DOHH2 (cell line): ENCODE measurements at regions not wholly inside any gene's neighbourhood (a gene's known extent, or its start where the extent isn't known, plus 50 kb on each side); places are given as distances from the start of the nearest gene placed in this dataset.

Source experiments
- EZH2phosphoT487 ChIP-seq: fragments of 200-600 bp; sonication (generic); IDR thresholded peaks from 2 replicates; pipeline ENCODE4 v1.6.1; 2017; ENCODE audit warnings: borderline replicate concordance, mild to moderate bottlenecking, antibody characterized with exemption, low read length, moderate library complexity, mixed read lengths
- TF ChIP-seq, protein P1 (sequence below): fragments of 200-600 bp; sonication (generic); IDR thresholded peaks from one replicate; pipeline ENCODE4 v1.5.1; 2014; ENCODE audit warnings: antibody characterized with exemption, mild to moderate bottlenecking, low read depth, low read length; ENCODE audit not compliant: poor library complexity, severe bottlenecking

DNA sequence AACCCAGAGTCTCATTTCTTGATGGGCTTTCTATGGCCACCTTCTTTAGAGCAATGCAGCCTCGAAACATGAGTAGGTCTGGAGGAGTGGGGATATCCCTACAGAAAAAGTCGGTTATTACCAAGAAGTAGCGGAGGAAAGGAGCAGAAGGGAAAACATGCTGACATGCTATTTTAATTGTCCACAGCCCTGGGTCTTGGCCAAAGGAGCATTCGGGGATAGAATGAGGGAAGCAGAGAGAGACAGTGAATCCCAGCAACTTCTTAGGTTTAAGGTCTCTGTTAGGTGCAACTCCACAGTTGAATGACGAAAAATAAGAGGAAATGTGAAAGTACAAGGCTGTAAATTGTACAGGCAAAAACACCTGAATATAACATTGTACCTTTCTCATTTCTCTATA, 506.7 kb upstream of the CDH18 start:
- TF ChIP-seq, protein P1, sequence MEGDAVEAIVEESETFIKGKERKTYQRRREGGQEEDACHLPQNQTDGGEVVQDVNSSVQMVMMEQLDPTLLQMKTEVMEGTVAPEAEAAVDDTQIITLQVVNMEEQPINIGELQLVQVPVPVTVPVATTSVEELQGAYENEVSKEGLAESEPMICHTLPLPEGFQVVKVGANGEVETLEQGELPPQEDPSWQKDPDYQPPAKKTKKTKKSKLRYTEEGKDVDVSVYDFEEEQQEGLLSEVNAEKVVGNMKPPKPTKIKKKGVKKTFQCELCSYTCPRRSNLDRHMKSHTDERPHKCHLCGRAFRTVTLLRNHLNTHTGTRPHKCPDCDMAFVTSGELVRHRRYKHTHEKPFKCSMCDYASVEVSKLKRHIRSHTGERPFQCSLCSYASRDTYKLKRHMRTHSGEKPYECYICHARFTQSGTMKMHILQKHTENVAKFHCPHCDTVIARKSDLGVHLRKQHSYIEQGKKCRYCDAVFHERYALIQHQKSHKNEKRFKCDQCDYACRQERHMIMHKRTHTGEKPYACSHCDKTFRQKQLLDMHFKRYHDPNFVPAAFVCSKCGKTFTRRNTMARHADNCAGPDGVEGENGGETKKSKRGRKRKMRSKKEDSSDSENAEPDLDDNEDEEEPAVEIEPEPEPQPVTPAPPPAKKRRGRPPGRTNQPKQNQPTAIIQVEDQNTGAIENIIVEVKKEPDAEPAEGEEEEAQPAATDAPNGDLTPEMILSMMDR = no peak
- TF ChIP-seq EZH2phosphoT487 = no peak
